GM19043 (cell line): ENCODE measurements at regions not wholly inside any gene's neighbourhood (a gene's known extent, or its start where the extent isn't known, plus 50 kb on each side); places are given as distances from the start of the nearest gene placed in this dataset.

Experiments
- ATAC-seq: cut with Tn5 transposase; IDR thresholded peaks from one replicate; pipeline ENCODE4 v1.9.1; 2021; ENCODE audit warnings: low read depth; ENCODE audit not compliant: unreplicated experiment

DNA sequence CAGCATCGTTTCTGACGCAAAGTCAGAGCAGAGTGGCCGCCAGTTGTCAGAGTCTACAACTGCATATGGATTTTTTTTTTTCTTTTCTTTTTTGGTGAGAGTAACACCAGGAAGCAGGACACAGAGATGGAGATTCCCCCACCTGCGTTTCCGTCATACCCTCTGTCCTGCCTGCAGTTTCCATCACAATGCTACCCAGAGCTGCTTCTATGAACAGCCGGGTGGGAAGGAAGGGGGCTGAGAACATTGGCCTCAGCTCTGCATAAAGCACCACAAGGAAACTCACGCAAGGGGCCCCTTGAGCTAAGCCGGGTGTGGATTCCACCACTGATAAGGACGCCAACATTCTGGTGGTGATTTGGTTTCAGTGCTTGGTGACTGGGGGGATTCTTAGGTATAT lies 183.5 kb upstream of the AFDN start:
- ATAC-seq = no peak

DNA sequence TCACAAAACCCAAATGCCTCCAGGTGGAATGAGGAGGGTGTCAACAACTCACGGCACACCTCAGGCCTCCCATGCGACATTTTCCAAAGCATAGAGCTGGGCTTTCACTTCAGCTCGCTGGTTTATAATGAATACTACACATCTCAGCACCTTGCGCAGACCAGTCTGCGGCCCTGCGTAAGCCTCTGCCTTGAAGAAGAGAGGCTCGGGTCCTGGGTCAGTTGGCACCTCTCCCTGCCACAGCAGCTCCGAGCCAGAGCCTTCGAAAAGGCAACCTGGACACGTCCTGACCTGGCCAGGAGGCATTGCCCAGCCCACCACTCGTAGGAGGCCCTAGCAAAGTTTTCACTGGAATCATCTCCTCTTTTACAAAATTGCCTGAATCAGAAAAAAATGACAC lies 183.0 kb upstream of the AFDN start:
- no peak for ATAC-seq

DNA sequence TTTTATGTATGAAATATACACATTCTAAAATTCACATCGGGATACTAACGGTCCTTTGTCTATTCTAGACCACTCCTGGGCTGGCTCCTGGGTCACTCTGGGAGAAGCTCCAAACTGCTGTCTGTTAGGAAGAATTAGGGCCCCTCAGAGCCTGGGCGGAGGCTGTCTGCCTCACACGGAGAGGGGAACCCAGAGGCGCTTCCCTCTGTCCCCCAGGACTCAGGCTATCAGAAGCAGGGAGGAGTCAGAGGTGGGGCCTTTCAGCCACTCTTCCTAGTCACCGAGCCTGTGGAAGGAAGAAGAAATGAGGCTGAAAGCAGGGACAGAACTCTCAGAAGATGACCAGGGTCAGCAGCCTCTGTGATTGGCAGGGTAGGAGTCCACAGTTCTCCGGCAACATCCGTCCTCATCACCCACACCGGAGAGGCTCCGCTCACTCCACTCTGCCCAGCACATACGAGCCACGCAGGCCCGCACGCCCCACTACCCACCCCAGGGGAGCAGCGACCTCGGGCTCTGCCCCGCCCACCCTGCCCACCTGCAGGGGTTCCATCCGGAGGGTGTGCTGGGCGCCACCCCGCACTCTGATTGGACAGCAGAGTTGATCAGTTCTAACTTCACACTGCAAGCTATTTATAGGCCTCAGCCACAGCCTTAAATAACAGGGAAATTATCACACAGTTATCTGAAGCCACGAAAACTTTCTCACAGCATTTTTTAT lies 182.1 kb upstream of the AFDN start:
- ATAC-seq = no peak

DNA sequence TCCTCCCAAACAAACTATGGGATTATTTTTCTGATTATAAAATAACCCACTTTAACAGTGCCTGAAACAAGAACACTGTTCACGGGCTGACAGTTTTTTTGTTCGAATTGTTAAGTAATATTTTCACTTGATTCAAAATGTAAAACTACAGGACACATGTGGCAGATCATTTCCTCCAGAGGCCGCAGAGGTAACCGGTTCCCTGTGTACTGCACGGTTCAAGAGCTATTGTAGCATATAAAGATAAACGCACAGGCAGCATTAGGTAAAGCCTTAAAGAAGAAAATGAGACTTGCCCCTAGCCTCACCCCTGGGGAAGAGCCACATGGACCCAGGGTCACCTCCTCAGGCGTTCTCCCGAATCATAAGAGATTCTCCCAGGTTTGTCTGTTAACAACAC lies 181.3 kb upstream of the AFDN start:
- no peak for ATAC-seq

- no peak for ATAC-seq
Measured at GRCh38 chr6:167647306-167647705, 179.4 kb upstream of the AFDN start.

DNA sequence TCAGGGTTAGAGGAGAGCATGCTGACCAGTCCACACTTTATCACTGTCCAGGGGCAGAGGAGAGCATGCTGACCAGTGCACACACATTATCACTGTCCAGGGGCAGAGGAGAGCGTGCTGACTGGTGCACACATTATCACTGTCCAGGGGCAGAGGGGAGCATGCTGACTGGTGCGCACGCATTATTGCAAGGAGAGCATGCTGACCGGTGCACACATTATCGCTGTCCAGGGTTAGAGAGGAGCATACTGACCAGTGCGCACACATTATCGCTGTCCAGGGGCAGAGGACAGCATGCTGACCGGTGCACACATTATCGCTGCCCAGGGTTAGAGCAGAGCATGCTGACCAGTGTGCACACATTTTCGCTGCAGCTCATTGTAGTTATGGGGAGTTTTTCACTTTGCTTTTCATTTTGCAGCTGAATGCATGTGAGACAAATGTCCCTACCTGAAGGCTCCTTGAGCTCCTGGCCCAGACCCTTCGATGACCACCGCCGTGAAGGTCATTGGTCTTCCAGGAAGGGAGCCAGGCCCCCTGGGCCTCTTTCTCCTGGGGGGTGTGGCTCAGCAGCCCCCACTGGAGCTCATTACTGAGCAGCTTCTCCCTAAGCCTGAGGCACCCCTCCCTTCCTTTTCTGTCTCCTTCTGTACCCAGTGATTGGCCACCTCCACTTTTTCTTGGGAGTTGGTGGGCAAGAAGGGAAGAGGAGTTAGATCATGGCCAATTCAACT lies 178.8 kb upstream of the AFDN start:
- no peak for ATAC-seq

- no peak for ATAC-seq
Measured at GRCh38 chr6:167648501-167649278, 178.0 kb upstream of the AFDN start.

DNA sequence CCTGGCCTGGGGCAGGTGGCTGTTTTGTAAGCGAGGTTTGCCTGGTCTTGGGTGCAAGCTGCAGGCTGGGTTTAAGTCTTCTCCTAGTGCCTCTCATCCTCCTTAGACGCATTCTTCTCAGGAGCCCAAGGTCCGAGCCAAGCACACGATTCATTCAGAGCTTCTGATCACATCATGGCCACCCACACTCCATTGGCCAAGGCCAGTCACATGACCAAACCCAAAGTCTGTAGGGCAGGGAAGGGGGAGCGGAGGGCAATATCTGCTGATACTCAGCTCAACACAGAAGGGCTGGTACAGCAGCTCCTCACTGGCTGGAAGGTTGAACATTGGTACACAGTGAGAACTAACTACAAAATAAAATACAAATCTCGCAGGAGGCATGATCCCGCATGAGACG lies 177.2 kb upstream of the AFDN start:
- ATAC-seq = no peak

DNA sequence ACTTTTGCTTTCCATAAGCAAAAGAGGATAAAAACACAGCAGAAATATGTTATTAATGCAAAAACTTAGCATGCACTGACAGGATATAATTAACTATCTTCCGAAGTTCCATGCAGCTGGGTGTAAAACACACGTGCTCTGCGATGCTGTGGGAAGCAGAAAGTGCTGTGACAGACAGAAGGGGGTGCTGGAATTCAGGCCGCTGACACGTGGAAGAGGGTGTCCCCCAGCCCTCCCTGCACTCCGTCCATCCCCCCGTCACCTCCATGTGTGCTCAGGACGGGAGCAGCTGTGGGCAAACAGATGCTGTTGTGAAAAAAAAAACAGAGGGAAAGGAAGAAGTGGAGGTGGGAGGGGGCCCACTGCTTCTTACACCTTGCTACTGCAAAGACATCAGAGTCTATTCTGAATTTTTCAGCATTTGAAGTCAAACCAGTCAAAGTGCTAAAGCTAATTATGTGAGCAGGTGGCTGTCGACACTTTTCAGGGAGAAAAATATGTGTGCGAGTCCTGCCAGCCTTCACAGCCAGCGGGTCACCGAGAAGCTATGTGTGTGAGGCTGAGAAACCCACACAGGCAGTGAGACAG lies 175.9 kb upstream of the AFDN start:
- ATAC-seq = no peak

GRCh38 chr6:167651318-167652041 lies 175.2 kb upstream of the AFDN start:
- no peak for ATAC-seq

GRCh38 chr6:167652042-167652700 lies 174.5 kb upstream of the AFDN start:
- no peak for ATAC-seq

DNA sequence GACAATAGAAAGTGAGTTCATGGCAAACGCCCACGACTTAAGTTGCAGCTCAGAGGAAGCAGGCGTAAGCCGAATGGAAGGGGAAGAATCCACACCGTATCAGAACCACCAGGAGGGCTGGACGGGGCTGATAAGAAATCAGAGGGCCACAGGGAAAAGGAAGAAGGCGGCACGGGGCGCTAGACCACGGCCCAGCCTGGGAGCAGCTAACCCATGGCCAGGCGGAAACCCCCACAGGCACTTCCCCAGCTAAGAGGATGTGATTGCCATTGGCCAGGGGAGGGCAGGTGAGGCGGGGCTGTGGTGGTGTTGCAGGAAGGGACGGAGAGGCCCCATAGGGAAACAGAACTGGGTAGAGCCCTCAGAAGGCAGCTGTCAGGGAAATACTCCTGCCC lies 174.0 kb upstream of the AFDN start:
- ATAC-seq = no peak

DNA sequence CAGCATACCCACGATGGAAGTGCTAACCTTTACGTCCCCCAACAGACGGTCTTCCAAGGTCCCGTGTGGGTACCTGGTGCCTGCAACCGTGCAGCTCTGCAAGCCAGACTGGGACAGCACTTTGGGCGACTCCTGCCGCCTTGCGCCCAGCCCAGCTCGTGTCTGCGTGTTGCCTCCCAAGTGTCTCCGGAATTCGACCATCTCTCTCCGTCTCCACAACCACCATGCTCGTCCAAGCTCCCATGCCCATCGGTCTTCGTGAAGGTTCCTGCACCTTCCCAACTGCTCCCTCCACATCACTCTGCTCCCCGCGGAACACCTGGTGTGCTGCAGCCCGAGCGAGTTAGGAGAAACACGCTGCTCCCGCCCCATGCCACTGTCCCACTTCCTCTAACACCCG lies 173.2 kb upstream of the AFDN start:
- no peak for ATAC-seq

DNA sequence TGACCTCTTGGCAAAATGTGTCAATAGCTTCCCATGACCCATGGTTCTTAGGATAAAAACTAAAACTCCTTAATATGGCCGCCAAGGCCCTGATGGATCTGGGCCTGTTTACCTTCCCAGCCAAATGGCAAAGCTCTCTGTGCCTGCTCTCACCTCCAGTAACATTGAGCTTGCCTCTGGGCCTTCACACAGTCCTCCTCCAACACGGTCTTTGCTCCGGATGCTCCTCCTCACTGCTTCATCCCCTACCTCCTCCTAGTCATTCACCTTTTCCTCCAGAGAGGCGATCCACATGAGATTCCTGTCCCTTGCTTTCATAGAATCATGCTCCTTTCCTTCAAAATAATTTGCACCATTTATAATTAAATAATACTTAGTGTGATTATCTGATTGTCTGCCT lies 172.3 kb upstream of the AFDN start:
- no peak for ATAC-seq

DNA sequence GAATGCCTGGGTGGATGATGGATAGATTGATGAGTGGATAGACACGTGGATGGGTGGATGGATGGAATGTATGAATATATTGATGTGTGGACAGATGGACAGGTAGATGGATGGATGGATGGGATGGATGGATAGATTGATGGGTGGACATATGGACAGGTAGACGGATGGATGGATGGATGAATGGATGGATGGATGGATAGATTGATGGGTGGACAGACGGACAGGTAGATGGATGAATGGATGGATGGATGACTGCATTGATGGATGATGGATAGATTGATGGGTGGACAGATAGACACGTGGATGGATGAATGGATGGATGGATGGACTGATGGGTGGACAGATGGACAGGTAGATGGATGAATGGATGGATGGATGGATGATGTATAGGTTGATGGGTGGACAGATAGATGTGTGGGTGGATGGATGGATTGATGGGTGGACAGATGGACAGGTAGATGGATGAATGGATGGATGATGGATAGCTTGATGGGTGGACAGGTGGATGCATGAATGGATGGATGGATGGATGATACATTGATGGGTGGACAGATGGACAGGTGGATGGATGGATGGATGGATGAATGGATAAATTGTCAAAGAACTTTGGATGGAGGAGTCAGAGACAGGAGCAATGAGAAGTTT lies 171.4 kb upstream of the AFDN start:
- ATAC-seq = no peak

DNA sequence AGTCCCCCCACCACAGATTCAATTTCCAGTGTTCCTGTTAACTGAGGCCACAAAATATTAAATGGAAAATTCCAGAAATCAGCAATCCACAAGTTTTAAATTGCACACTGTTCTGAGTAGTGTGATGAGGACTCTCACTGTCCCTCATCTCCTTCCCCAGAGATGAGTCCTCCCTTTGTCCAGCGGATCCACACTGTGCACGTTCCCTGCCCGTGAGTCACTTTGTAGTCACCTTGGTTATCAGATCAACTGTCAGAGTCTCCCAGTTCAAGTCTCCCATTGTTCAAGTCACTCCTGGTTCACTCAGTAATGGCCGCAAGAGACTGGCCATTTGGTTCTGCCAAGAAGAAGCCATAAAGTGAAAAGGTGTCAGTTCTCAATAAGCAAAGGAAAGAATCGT lies 168.6 kb upstream of the AFDN start:
- no peak for ATAC-seq

- ATAC-seq = no peak
Measured at GRCh38 chr6:167659046-167659445, 167.7 kb upstream of the AFDN start.

GRCh38 chr6:167660424-167660823 lies 166.3 kb upstream of the AFDN start:
- no peak for ATAC-seq

- no peak for ATAC-seq
Measured at GRCh38 chr6:167660944-167661551, 165.7 kb upstream of the AFDN start.
